Thyroid gland (tissue), 4 donors: ENCODE measurements at regions not wholly inside any gene's neighbourhood (a gene's known extent, or its start where the extent isn't known, plus 50 kb on each side); places are given as distances from the start of the nearest gene placed in this dataset.
A peak's percentile ranks its signal among the peaks of the same experiment; 100 is the strongest.

ENCODE experiments used
- DNase-seq, 2 donors: peaks; one replicate each; pipeline ENCODE4 v3.0.0-alpha.2; 2019
- H3K27ac ChIP-seq, 3 donors: fragments of 200-600 bp; sonication (generic); 1 replicate in 2 of 3; 2 replicates in 1 of 3; pipeline ENCODE4 v1.5.1; 2016 to 2019; ENCODE audit warnings: mild to moderate bottlenecking in 1 of 3, moderate library complexity in 1 of 3
- H3K27me3 ChIP-seq: fragments of 200-600 bp; sonication (generic); one replicate; pipeline ENCODE4 v1.5.1; 2019
- H3K36me3 ChIP-seq, 2 donors: fragments of 200-600 bp; sonication (generic); one replicate each; pipeline ENCODE4 v1.5.1; 2016 to 2019
- H3K4me1 ChIP-seq, 2 donors: fragments of 200-600 bp; sonication (generic); one replicate each; pipeline ENCODE4 v1.5.1; 2017 to 2019
- H3K4me3 ChIP-seq, 3 donors: fragments of 200-600 bp; sonication (generic); replicated peaks in 1 of 3; 1 replicate in 2 of 3; 2 replicates in 1 of 3; pipeline ENCODE4 v1.5.1; 2016; ENCODE audit warnings: mild to moderate bottlenecking in 1 of 3
- H3K9me3 ChIP-seq: fragments of 200-600 bp; sonication (generic); one replicate; pipeline ENCODE4 v1.5.1; 2017
- POLR2A ChIP-seq, 2 donors: fragments of 450-650 bp; IDR thresholded peaks; one replicate each; pipeline ENCODE4 v1.6.1; 2017; ENCODE audit warnings: antibody characterized with exemption in 2 of 2, mild to moderate bottlenecking in 2 of 2, moderate library complexity in 1 of 2
- WGBS, 2 donors: methylation state at CpG; one replicate each; pipeline ENCODE4 v1.1.5; 2017; 5-methylcytosine and 5-hydroxymethylcytosine counted together
- intact Hi-C: fragments of 100-400 bp; cut with DNase I; formaldehyde crosslinking; loops from one replicate; pipeline ENCODE4 v1.15.1; 2023
- TF ChIP-seq, protein P1 (sequence below), 6 experiments: fragments of 200-600 bp in 3 of 6; fragments of 450-650 bp in 3 of 6; sonication (generic) in 3 of 6; IDR thresholded peaks; one replicate each; pipeline ENCODE4 v1.5.1; 2016 to 2019; ENCODE audit warnings: antibody characterized with exemption in 6 of 6, mild to moderate bottlenecking in 2 of 6, inconsistent platforms in 1 of 6, moderate library complexity in 1 of 6

DNA sequence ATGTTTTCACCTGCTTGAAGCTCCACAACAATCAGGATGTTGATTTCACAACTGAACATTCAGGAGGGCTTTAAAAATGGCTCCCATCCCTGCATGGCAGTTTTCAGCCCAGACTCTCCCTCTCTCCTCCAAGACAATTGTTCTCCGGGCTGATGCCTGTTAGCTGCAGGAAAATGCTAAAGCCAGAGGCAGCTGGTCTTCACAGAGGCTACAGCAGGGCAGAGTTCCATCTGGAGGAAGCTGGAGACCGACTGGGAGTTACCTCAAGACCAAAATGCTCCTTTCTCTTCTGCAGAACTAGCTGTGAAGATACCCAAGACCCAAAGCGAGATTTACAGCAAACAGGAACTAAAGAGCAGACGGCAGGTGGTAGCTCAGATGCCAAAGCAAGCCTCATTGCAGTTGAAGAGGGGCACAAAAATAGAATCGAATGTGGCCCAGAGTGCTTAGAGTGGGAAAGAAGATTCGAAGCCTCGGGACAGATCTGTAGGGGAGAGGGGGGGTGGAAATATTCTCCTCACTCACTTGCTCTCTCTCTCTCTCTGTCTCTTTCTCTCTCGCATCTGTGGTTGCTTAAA is 423.6 kb downstream of the ZNF521 start:
- H3K4me1 ChIP-seq, result peaks cover 0 to 3% of the 10 kb centered on the region in 2 donors
- no peaks in the 10 kb centered on the region for H3K36me3 ChIP-seq
- no peaks in the 10 kb centered on the region for H3K27me3 ChIP-seq
- H3K9me3 ChIP-seq, result no peaks in the 10 kb centered on the region
- intact Hi-C loops, result no loop called here
- H3K27ac ChIP-seq, result no peak overlapping the region
- no peak for TF ChIP-seq POLR2A (IDR thresholded peaks at IDR 0.05)
- TF ChIP-seq, protein P1, sequence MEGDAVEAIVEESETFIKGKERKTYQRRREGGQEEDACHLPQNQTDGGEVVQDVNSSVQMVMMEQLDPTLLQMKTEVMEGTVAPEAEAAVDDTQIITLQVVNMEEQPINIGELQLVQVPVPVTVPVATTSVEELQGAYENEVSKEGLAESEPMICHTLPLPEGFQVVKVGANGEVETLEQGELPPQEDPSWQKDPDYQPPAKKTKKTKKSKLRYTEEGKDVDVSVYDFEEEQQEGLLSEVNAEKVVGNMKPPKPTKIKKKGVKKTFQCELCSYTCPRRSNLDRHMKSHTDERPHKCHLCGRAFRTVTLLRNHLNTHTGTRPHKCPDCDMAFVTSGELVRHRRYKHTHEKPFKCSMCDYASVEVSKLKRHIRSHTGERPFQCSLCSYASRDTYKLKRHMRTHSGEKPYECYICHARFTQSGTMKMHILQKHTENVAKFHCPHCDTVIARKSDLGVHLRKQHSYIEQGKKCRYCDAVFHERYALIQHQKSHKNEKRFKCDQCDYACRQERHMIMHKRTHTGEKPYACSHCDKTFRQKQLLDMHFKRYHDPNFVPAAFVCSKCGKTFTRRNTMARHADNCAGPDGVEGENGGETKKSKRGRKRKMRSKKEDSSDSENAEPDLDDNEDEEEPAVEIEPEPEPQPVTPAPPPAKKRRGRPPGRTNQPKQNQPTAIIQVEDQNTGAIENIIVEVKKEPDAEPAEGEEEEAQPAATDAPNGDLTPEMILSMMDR (IDR thresholded peaks at IDR 0.05), result no peak
- no peak for DNase-seq
- WGBS, 2 donors, result 76 to 80% methylated on average over 8 of the region's 8 CpGs
- H3K4me3 ChIP-seq, result no peak overlapping the region

DNA sequence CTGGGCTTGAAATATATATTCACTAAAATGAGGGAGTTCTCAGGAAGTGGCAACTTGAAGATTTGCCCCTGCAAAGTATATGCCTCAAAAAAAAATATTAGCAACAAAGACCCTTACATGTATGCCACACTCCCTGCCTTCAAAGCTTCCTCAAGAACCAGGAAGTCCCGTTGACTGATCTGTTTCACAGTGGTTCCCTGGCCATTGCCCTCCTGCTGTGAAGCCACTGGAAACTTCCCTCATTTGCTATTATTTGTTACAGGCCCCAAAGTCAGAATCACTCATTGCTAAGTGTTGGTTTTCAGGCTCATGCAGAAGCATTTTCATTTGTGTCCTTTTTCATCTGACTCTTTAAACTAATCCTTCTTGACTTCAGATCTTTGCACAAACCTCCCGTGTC is 421.5 kb downstream of the ZNF521 start:
- 78 to 82% methylated on average over 2 of the region's 2 CpGs for WGBS, 2 donors
- Histone ChIP-seq H3K9me3 (no peaks in the 10 kb centered on the region), H3K4me1 (peaks cover 0 to 3% of the 10 kb centered on the region in 2 donors), H3K4me3 (no peak overlapping the region), H3K27me3 (no peaks in the 10 kb centered on the region), H3K27ac (no peak overlapping the region), H3K36me3 (no peaks in the 10 kb centered on the region)
- TF ChIP-seq, protein P1 (IDR thresholded peaks at IDR 0.05), result no peak
- no peak for TF ChIP-seq POLR2A (IDR thresholded peaks at IDR 0.05)
- no peak for DNase-seq
- intact Hi-C loops, result no loop called here

DNA sequence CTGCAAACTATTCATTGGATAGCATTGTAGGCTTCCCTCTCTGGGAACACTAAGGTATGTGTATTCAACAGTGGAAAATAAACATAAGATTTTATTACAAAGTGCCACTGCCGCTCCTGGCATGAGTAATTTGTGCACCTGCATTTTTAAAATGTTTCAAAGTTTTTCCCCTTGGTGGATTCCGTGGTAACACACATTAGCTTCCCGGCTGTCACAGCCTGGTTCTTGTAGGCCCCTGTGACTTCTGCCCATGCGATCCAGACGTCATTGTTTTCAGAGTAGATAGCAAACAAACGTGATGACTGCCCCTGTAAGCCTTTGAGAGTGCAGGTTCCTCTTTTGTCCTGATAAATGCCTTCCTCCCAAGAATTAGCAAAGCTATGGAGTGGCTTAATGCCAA is 421.0 kb downstream of the ZNF521 start:
- WGBS, 2 donors, result 42 to 51% methylated on average over 6 of the region's 6 CpGs
- no peaks in the 10 kb centered on the region for H3K9me3 ChIP-seq
- no peak for TF ChIP-seq POLR2A (IDR thresholded peaks at IDR 0.05)
- TF ChIP-seq, protein P1 (IDR thresholded peaks at IDR 0.05), result no peak
- no peaks in the 10 kb centered on the region for H3K36me3 ChIP-seq
- DNase-seq, result peak in 1 of 2 donors; percentile 24
- intact Hi-C loops, result no loop called here
- peaks cover 0 to 3% of the 10 kb centered on the region in 2 donors for H3K4me1 ChIP-seq
- H3K27me3 ChIP-seq, result no peaks in the 10 kb centered on the region
- no peak overlapping the region for H3K27ac ChIP-seq
- no peak overlapping the region for H3K4me3 ChIP-seq

DNA sequence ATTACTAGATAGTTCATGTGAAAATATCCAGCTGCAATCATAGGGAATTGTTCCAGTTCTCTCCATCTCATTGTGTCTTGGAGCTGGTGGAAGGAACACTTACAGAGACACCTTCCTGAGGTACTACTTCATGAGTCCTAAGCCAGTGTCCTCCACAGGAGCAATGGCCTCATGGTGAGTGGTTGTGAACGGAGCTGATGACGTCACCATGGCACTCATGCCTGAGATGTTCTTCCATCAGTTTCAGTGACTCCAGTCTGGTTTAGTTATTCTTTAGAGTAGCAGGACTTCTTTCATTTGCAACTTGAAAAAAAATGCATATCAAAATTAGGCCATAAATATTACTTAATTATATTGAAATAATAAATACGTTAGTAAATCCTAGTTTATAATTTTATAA is 418.6 kb downstream of the ZNF521 start:
- Histone ChIP-seq H3K27me3 (no peaks in the 10 kb centered on the region), H3K4me1 (peaks cover 0 to 3% of the 10 kb centered on the region in 2 donors), H3K36me3 (no peaks in the 10 kb centered on the region), H3K27ac (no peak overlapping the region), H3K4me3 (no peak overlapping the region), H3K9me3 (no peaks in the 10 kb centered on the region)
- DNase-seq, result no peak
- 94 to 95% methylated on average over 3 of the region's 3 CpGs for WGBS, 2 donors
- intact Hi-C loops, result no loop called here
- TF ChIP-seq, protein P1 (IDR thresholded peaks at IDR 0.05), result no peak
- no peak for TF ChIP-seq POLR2A (IDR thresholded peaks at IDR 0.05)

DNA sequence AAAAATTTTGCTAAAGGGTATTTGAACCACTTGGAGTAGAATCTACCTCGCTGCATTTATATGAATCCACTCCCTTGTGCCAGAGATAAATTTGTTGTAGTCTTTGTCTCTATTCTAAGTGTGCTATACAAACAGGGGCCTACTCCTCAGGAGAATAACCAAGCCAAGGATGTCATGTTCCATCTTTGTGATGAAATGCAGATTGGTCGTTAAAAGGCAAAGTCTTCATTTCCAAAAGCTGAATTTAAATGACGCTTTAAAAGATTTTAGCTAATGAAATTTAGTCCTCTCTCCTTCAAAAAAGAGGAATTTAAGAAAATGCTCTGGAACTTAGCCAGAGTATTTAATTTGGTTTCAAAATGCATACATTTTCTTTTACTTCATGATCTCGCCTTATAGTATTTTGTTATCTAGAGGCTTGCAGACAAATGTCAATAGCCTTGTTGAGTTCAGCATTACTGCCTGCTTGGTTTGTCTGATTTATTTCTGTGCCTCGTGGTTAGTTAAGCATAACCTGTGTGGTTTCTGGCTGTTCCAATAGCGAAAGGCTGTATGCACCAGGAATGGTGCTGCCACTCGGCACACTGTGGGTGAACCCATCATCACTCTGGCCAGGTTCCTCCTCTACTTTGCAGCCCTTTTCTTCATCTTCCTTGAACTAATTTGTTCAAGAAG is 417.6 kb downstream of the ZNF521 start:
- intact Hi-C loops, result no loop called here

More for the DNA sequence above, 417.6 kb downstream of the ZNF521 start:
- Histone ChIP-seq H3K4me3 (no peak overlapping the region), H3K27me3 (no peaks in the 10 kb centered on the region), H3K9me3 (no peaks in the 10 kb centered on the region), H3K36me3 (no peaks in the 10 kb centered on the region), H3K4me1 (peaks cover 0 to 3% of the 10 kb centered on the region in 2 donors), H3K27ac (no peak overlapping the region)
- DNase-seq, result no peak
- no peak for TF ChIP-seq POLR2A (IDR thresholded peaks at IDR 0.05)
- TF ChIP-seq, protein P1 (IDR thresholded peaks at IDR 0.05), result no peak
- 64 to 71% methylated on average over 7 of the region's 7 CpGs for WGBS, 2 donors
